Vagina (tissue), 2 donors: ENCODE measurements at regions not wholly inside any gene's neighbourhood (a gene's known extent, or its start where the extent isn't known, plus 50 kb on each side); places are given as distances from the start of the nearest gene placed in this dataset.
A peak's percentile ranks its signal among the peaks of the same experiment; 100 is the strongest.

Source experiments
- DNase-seq, 2 donors: peaks; one replicate each; pipeline ENCODE4 v3.0.0-alpha.2; 2017; ENCODE audit errors: extremely low spot score in 2 of 2
- H3K27ac ChIP-seq: fragments of 200-600 bp; sonication (generic); one replicate; pipeline ENCODE4 v1.5.1; 2019
- H3K27me3 ChIP-seq: fragments of 200-600 bp; sonication (generic); one replicate; pipeline ENCODE4 v1.5.1; 2019
- H3K36me3 ChIP-seq, 2 donors: fragments of 200-600 bp; sonication (generic); one replicate each; pipeline ENCODE4 v1.5.1; 2017 to 2019
- H3K4me1 ChIP-seq: fragments of 200-600 bp; sonication (generic); one replicate; pipeline ENCODE4 v1.5.1; 2019
- H3K4me3 ChIP-seq, 2 donors: fragments of 200-600 bp; sonication (generic); 1 replicate in 1 of 2; 2 replicates in 1 of 2; pipeline ENCODE4 v1.5.1; 2016 to 2019
- H3K9me3 ChIP-seq: fragments of 200-600 bp; sonication (generic); one replicate; pipeline ENCODE4 v1.5.1; 2019
- POLR2A ChIP-seq, 2 donors: fragments of 450-650 bp; IDR thresholded peaks; one replicate each; pipeline ENCODE4 v1.6.1; 2017; ENCODE audit warnings: antibody characterized with exemption in 2 of 2, mild to moderate bottlenecking in 2 of 2, moderate library complexity in 2 of 2
- POLR2AphosphoS5 ChIP-seq, 2 donors: sonication (generic); formaldehyde crosslinking; IDR thresholded peaks; one replicate each; pipeline ENCODE4 v1.9.0; 2017; ENCODE audit warnings: antibody characterized with exemption in 2 of 2, mild to moderate bottlenecking in 2 of 2, low read depth in 1 of 2; ENCODE audit not compliant: insufficient read depth in 1 of 2
- intact Hi-C: fragments of 100-400 bp; cut with DNase I; formaldehyde crosslinking; loops from one replicate; pipeline ENCODE4 v1.15.1; 2023
- TF ChIP-seq, protein P1 (sequence below), 3 experiments: fragments of 450-650 bp in 2 of 3; fragments of 200-600 bp in 1 of 3; sonication (generic) in 1 of 3; IDR thresholded peaks; one replicate each; pipeline ENCODE4 v1.5.1; 2017 to 2019; ENCODE audit warnings: antibody characterized with exemption in 3 of 3, mild to moderate bottlenecking in 2 of 3, moderate library complexity in 2 of 3

DNA sequence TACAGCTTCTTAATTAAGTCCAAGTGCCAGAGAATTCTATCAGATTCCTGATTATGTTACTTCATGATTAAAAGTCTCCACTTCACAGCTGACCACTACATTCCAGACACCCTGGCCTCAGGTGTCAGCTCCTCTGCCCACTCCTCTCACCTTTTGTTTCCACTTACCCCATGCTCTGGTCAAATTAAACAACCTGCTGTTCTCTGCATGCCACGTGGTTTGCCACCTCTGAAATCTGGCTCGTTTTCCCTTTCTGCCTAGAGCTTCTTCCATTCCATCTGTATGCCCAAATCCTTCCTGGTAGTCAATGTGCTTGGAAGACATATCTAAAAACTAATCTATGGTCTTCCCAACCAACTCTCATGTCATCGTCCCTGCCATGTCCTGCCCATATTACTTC, 158.6 kb downstream of the ICE1 start:
- Histone ChIP-seq H3K27ac (no peak overlapping the region), H3K9me3 (no peaks in the 10 kb centered on the region), H3K4me3 (no peak overlapping the region), H3K36me3 (no peaks in the 10 kb centered on the region), H3K27me3 (no peaks in the 10 kb centered on the region), H3K4me1 (no peaks in the 10 kb centered on the region)
- TF ChIP-seq, protein P1, sequence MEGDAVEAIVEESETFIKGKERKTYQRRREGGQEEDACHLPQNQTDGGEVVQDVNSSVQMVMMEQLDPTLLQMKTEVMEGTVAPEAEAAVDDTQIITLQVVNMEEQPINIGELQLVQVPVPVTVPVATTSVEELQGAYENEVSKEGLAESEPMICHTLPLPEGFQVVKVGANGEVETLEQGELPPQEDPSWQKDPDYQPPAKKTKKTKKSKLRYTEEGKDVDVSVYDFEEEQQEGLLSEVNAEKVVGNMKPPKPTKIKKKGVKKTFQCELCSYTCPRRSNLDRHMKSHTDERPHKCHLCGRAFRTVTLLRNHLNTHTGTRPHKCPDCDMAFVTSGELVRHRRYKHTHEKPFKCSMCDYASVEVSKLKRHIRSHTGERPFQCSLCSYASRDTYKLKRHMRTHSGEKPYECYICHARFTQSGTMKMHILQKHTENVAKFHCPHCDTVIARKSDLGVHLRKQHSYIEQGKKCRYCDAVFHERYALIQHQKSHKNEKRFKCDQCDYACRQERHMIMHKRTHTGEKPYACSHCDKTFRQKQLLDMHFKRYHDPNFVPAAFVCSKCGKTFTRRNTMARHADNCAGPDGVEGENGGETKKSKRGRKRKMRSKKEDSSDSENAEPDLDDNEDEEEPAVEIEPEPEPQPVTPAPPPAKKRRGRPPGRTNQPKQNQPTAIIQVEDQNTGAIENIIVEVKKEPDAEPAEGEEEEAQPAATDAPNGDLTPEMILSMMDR (IDR thresholded peaks at IDR 0.05), result no peak
- no peak for TF ChIP-seq POLR2A (IDR thresholded peaks at IDR 0.05)
- no peak for TF ChIP-seq POLR2AphosphoS5 (IDR thresholded peaks at IDR 0.05; ENCODE audit: insufficient read depth in 1 of 2, low read depth in 1 of 2)
- intact Hi-C loops, result no loop called here
- DNase-seq, result peak in 1 of 2 donors; percentile 54

DNA sequence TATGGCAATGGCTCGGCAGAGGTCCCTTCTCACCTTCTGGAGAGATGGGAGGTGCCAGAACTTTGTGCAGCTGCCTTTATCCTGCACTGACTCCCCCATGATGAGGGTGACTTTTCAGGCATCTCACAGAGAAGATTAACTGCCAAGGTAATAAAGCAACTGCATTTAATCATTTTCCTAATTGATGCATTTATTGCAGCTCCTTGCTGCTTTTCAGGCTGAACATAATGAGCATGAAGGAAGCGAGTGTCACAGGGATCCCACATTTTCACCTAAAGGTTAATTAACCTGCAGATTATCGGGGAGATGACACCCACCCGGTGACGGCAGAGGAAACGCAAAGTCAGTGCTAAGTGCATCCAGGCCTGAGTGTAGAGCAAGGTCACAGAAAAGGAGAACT, 154.3 kb downstream of the ICE1 start:
- Histone ChIP-seq H3K4me3 (no peak overlapping the region), H3K36me3 (no peaks in the 10 kb centered on the region), H3K4me1 (peaks cover 5% of the 10 kb centered on the region), H3K9me3 (no peaks in the 10 kb centered on the region), H3K27me3 (no peaks in the 10 kb centered on the region), H3K27ac (no peak overlapping the region)
- TF ChIP-seq POLR2AphosphoS5 (IDR thresholded peaks at IDR 0.05; ENCODE audit: insufficient read depth in 1 of 2, low read depth in 1 of 2) (no peak), POLR2A (IDR thresholded peaks at IDR 0.05) (no peak)
- TF ChIP-seq, protein P1 (IDR thresholded peaks at IDR 0.05), result no peak
- DNase-seq, result peak in 1 of 2 donors; percentile 37
- intact Hi-C loops, result no loop called here

DNA sequence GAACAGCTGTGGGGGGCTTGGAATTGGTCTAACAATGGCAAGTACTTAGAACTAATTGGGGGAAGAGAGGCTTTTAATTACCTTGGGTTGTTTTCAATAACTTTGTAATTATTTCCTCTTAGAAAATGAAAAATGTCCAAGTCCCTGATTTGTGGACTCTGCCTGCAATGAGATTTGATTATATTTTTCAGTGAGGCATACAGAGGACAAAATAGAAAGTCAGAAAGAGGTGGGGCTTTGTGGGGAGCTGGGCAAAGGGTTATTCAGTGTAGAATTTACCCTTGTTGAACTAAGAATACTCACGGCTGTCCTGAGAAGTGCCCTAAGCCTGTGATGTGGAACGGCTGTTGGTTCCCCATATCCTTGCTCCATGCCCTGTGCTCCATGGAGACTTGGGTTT, 153.0 kb downstream of the ICE1 start:
- no peaks in the 10 kb centered on the region for H3K36me3 ChIP-seq
- peaks cover 7% of the 10 kb centered on the region for H3K4me1 ChIP-seq
- H3K4me3 ChIP-seq, result no peak overlapping the region
- TF ChIP-seq POLR2A (IDR thresholded peaks at IDR 0.05) (no peak), POLR2AphosphoS5 (IDR thresholded peaks at IDR 0.05; ENCODE audit: insufficient read depth in 1 of 2, low read depth in 1 of 2) (no peak)
- TF ChIP-seq, protein P1 (IDR thresholded peaks at IDR 0.05), result no peak
- H3K27me3 ChIP-seq, result no peaks in the 10 kb centered on the region
- intact Hi-C loops, result no loop called here
- H3K9me3 ChIP-seq, result no peaks in the 10 kb centered on the region
- H3K27ac ChIP-seq, result no peak overlapping the region
- DNase-seq, result no peak

DNA sequence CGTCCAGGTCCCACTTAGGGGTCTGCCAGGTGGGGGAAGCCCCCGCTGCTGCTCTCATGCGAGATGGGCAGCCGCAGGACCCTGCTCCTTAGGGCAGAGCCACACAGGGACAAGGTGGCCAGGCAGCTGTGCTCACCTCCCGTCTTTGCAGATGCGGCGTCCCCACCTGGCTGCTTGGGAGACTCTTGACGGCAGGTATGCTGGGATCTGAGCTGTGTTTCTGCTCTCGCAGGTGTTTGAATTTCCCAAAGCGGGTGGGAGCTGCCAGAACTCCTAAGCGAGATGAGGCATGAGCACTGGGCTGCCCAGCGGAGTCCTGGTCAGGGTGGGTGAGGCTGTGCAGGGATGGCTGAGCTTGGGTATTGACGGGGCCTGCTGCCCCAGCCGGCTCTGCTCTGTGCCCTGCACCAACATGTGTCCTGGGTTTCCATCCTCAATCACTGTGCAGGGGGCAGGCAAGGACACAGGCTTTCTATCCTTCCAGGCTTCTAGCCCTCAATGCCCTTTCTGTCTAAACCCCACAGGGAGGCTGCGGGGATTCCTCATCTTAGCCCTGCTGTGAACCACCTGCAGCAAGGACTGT, 151.4 kb downstream of the ICE1 start:
- H3K27ac ChIP-seq, result peak overlapping the region; percentile 67

More for the DNA sequence above, 151.4 kb downstream of the ICE1 start:
- H3K4me1 ChIP-seq, result peaks cover 7% of the 10 kb centered on the region
- H3K27me3 ChIP-seq, result no peaks in the 10 kb centered on the region
- peak overlapping the region in 1 of 2 donors; percentile 10 for H3K4me3 ChIP-seq
- DNase-seq, result peak in 1 of 2 donors; percentile 85
- TF ChIP-seq POLR2A (IDR thresholded peaks at IDR 0.05), result no peak
- no peak for TF ChIP-seq POLR2AphosphoS5 (IDR thresholded peaks at IDR 0.05; ENCODE audit: insufficient read depth in 1 of 2, low read depth in 1 of 2)
- TF ChIP-seq, protein P1 (IDR thresholded peaks at IDR 0.05), result no peak
- no peaks in the 10 kb centered on the region for H3K9me3 ChIP-seq
- intact Hi-C loops, result no loop called here
- no peaks in the 10 kb centered on the region for H3K36me3 ChIP-seq
